ENCODE measurements at regions not wholly inside any gene's neighbourhood (a gene's known extent, or its start where the extent isn't known, plus 50 kb on each side); places are given as distances from the start of the nearest gene placed in this dataset.
A peak's percentile ranks its signal among the peaks of the same experiment; 100 is the strongest.

DNA sequence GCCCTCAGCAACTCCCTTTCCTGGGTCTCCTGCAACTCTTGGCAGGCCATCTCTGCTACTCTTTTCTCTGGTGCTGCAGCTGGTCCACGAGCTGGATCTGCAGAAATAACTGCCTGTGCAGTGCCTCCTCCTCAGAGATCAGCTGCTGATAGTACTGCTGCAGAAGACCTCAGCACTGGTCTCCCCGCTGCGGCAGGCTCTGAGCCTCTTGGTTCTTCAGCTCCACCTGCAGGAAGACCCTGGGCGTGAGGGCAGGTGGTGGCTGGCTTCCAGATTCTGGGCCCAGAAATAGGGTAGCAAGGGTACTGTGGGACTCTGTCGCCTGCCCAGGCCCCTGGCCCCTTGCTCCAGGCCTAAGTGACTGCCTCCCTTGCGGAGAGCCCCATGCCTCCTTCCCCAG lies 79.7 kb upstream of the C2CD4B start:
- TF ChIP-seq POLR2A (IDR thresholded peaks at IDR 0.05): no peak
- TF ChIP-seq, protein P1, sequence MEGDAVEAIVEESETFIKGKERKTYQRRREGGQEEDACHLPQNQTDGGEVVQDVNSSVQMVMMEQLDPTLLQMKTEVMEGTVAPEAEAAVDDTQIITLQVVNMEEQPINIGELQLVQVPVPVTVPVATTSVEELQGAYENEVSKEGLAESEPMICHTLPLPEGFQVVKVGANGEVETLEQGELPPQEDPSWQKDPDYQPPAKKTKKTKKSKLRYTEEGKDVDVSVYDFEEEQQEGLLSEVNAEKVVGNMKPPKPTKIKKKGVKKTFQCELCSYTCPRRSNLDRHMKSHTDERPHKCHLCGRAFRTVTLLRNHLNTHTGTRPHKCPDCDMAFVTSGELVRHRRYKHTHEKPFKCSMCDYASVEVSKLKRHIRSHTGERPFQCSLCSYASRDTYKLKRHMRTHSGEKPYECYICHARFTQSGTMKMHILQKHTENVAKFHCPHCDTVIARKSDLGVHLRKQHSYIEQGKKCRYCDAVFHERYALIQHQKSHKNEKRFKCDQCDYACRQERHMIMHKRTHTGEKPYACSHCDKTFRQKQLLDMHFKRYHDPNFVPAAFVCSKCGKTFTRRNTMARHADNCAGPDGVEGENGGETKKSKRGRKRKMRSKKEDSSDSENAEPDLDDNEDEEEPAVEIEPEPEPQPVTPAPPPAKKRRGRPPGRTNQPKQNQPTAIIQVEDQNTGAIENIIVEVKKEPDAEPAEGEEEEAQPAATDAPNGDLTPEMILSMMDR (IDR thresholded peaks at IDR 0.05): peak in 5 of 7 experiments; percentile 22 to 65 (median 45)

Measured in body of pancreas (tissue), 4 donors.